Ishikawa (cell line): ENCODE measurements at regions not wholly inside any gene's neighbourhood (a gene's known extent, or its start where the extent isn't known, plus 50 kb on each side); places are given as distances from the start of the nearest gene placed in this dataset.

Experiments
- CEBPB ChIP-seq: IDR thresholded peaks from 2 replicates; pipeline ENCODE4 v1.6.1; 2012
- CREB1 ChIP-seq: IDR thresholded peaks from 2 replicates; pipeline ENCODE4 v1.6.1; 2012; ENCODE audit warnings: low read depth
- EGR1 ChIP-seq: IDR thresholded peaks from 2 replicates; pipeline ENCODE4 v1.6.1; 2012
- EP300 ChIP-seq: IDR thresholded peaks from 2 replicates; pipeline ENCODE4 v1.6.1; 2012; ENCODE audit warnings: borderline replicate concordance
- FOXM1 ChIP-seq: IDR thresholded peaks from 2 replicates; pipeline ENCODE4 v1.6.1; 2012; ENCODE audit warnings: low read depth, borderline replicate concordance
- NFIC ChIP-seq: IDR thresholded peaks from 2 replicates; pipeline ENCODE4 v1.6.1; 2012
- RAD21 ChIP-seq: IDR thresholded peaks from 2 replicates; pipeline ENCODE4 v1.6.1; 2012; ENCODE audit warnings: low read depth
- REST ChIP-seq: IDR thresholded peaks from 2 replicates; pipeline ENCODE4 v1.6.1; 2012; ENCODE audit warnings: low read depth, mild to moderate bottlenecking
- TAF1 ChIP-seq: IDR thresholded peaks from 2 replicates; pipeline ENCODE4 v1.6.1; 2012; ENCODE audit warnings: low read depth, mild to moderate bottlenecking
- TCF12 ChIP-seq: IDR thresholded peaks from 2 replicates; pipeline ENCODE4 v1.6.1; 2012; ENCODE audit warnings: low read depth
- TEAD4 ChIP-seq: IDR thresholded peaks from 2 replicates; pipeline ENCODE4 v1.6.1; 2012
- USF1 ChIP-seq: IDR thresholded peaks from 2 replicates; pipeline ENCODE4 v1.6.1; 2012
- YY1 ChIP-seq: IDR thresholded peaks from 2 replicates; pipeline ENCODE4 v1.6.1; 2012; ENCODE audit warnings: low read depth
- ZBTB7A ChIP-seq: IDR thresholded peaks from 2 replicates; pipeline ENCODE4 v1.6.1; 2012; ENCODE audit warnings: low read depth
- TF ChIP-seq, protein P1 (sequence below): IDR thresholded peaks from 2 replicates; pipeline ENCODE4 v1.6.1; 2012

DNA sequence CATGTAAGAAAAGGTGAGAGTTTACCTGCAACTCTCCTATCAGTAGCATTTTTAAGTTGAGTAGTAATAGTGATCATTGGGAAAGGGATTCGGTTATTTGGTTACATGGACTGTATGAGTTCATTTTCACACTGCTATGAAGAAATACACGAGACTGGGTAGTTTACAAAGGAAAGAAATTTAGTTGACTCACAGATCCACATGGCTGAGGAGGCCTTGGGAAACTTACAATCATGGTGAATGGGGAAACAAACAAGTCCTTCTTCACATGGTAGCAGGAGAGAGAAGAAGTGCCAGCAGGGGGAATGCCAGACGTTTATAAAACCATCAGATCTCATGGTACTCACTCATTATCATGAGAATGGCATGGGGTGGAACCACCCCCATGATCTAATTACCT, 59.3 kb upstream of the FBXO28 start:
- no peak for TF ChIP-seq CEBPB
- TF ChIP-seq TAF1: no peak
- TF ChIP-seq REST: no peak
- no peak for TF ChIP-seq TCF12
- TF ChIP-seq FOXM1: no peak
- no peak for TF ChIP-seq CREB1
- TF ChIP-seq RAD21: no peak
- TF ChIP-seq EP300: no peak
- TF ChIP-seq, protein P1, sequence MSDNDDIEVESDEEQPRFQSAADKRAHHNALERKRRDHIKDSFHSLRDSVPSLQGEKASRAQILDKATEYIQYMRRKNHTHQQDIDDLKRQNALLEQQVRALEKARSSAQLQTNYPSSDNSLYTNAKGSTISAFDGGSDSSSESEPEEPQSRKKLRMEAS: no peak

- TF ChIP-seq TAF1 (no peak), EGR1 (no peak), CREB1 (no peak), USF1 (no peak), TEAD4 (no peak), EP300 (no peak), REST (no peak), TCF12 (no peak), FOXM1 (no peak), RAD21 (no peak), ZBTB7A (no peak), NFIC (no peak)
- TF ChIP-seq, protein P1: no peak
Observed at GRCh38 chr1:224054012-224054411, 59.9 kb upstream of the FBXO28 start.

DNA sequence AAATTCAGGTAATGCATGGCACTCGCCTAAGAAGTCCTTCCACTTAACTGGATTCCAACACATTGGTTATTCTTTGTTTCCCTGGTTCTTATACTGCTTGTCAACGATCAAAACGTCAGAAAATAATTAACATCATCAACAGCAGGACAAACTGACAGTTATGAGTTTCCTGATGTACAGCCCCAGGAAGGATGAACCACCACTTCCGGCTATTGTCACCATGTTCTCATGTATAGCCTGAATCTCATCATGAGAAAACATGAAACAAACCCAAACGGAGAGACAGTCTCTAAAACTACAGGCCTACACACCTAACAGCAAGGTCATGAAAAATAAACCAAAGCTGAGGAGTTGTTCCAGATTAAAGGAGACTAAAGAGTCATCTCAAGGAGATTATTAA, 60.5 kb upstream of the FBXO28 start:
- TF ChIP-seq FOXM1: no peak
- TF ChIP-seq RAD21: no peak
- TF ChIP-seq CREB1: no peak
- no peak for TF ChIP-seq YY1
- no peak for TF ChIP-seq CEBPB
- no peak for TF ChIP-seq TAF1
- TF ChIP-seq, protein P1: no peak
- no peak for TF ChIP-seq TEAD4
- TF ChIP-seq NFIC: no peak
- TF ChIP-seq EGR1: no peak
- TF ChIP-seq EP300: no peak
- no peak for TF ChIP-seq USF1
- no peak for TF ChIP-seq REST
- TF ChIP-seq TCF12: no peak
- no peak for TF ChIP-seq ZBTB7A

- TF ChIP-seq TEAD4 (no peak), USF1 (no peak), REST (no peak), TAF1 (no peak), EP300 (no peak), CEBPB (no peak), RAD21 (no peak), EGR1 (no peak)
Observed at GRCh38 chr1:224052772-224053171, 61.1 kb upstream of the FBXO28 start.
